Effector memory CD4-positive, alpha-beta T cell (primary cell): ENCODE measurements at regions not wholly inside any gene's neighbourhood (a gene's known extent, or its start where the extent isn't known, plus 50 kb on each side); places are given as distances from the start of the nearest gene placed in this dataset.

Source experiments
- DNase-seq, 3 donors: peaks; one replicate each; pipeline ENCODE4 v3.0.0-alpha.2; 2020
- H3K27ac ChIP-seq: 2 replicates; pipeline ENCODE4 v1.7.0; 2013; ENCODE audit warnings: mild to moderate bottlenecking, low read length, moderate library complexity; ENCODE audit not compliant: insufficient read depth, poor library complexity, severe bottlenecking
- H3K27me3 ChIP-seq: replicated peaks from 2 replicates; pipeline ENCODE4 v1.7.0; 2013; ENCODE audit warnings: mild to moderate bottlenecking, low read length; ENCODE audit not compliant: insufficient read depth, control insufficient read depth, poor library complexity, severe bottlenecking
- H3K36me3 ChIP-seq: 2 replicates; pipeline ENCODE4 v1.7.0; 2013; ENCODE audit warnings: mild to moderate bottlenecking, low read length, moderate library complexity; ENCODE audit not compliant: control insufficient read depth, insufficient read depth
- H3K4me1 ChIP-seq: 2 replicates; pipeline ENCODE4 v1.7.0; 2013; ENCODE audit warnings: low read length, mild to moderate bottlenecking; ENCODE audit not compliant: control insufficient read depth, insufficient read depth, poor library complexity, severe bottlenecking
- H3K4me3 ChIP-seq: 2 replicates; pipeline ENCODE4 v1.7.0; 2013; ENCODE audit warnings: low read length, low read depth, mild to moderate bottlenecking; ENCODE audit not compliant: insufficient read depth, poor library complexity, severe bottlenecking
- H3K9me3 ChIP-seq: 2 replicates; pipeline ENCODE4 v1.7.0; 2013; ENCODE audit warnings: mild to moderate bottlenecking, low read length, moderate library complexity; ENCODE audit not compliant: control insufficient read depth

DNA sequence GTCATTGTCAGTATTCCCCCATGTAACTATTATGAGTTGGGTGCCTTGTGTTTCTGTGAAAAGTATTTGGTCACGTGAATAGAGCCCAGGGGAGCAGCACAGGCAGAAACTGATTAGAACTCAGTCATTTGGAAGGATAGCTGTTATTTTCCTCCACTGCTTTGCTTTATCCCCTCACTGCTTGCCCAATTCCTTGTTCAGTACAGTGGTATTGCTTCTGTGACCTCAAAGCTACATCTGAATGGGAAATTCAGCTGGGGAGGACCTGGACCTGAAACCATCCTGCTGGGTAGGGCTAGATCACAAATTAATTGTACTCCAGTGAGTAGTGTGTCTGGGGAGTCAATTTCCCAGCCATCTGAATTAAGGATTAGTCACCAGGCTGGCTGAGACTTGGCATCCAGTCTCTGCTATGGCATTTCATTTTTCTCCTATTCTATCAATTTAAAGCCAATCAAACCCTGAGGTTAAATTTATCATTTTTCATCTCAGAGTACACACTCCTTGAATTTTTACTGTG, 1231.6 kb upstream of the GYPC start:
- Histone ChIP-seq H3K27ac (no peak overlapping the region), H3K36me3 (no peaks in the 10 kb centered on the region), H3K4me1 (no peaks in the 10 kb centered on the region), H3K27me3 (no peaks in the 10 kb centered on the region), H3K9me3 (no peaks in the 10 kb centered on the region), H3K4me3 (no peak overlapping the region)
- no peak for DNase-seq

- DNase-seq: no peak
- Histone ChIP-seq H3K27ac (no peak overlapping the region), H3K4me3 (no peak overlapping the region), H3K36me3 (no peaks in the 10 kb centered on the region), H3K4me1 (no peaks in the 10 kb centered on the region), H3K27me3 (no peaks in the 10 kb centered on the region), H3K9me3 (no peaks in the 10 kb centered on the region)
Measured at GRCh38 chr2:125427721-125428315, 1228.1 kb upstream of the GYPC start.

DNA sequence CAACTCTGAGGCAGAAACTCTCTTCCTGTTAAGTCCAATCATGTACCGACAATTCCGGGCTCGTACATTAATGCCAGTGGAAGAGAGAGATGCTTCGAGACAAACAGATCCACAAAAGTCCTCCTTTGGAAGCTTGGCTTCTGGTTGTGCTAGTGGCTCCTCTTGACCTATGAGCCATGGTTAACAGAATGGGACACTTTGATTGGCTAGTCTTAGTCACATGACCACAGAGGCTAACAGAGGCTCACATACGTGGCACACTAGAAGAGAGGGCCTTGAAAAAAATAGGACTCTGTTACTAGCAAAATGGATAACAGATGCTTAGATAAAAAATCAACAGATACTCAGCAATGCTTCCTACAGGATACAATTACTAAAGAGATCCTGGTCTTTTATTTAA, 1211.9 kb upstream of the GYPC start:
- Histone ChIP-seq H3K4me3 (no peak overlapping the region), H3K27ac (no peak overlapping the region), H3K9me3 (no peaks in the 10 kb centered on the region), H3K27me3 (no peaks in the 10 kb centered on the region), H3K4me1 (no peaks in the 10 kb centered on the region), H3K36me3 (no peaks in the 10 kb centered on the region)
- DNase-seq: no peak

DNA sequence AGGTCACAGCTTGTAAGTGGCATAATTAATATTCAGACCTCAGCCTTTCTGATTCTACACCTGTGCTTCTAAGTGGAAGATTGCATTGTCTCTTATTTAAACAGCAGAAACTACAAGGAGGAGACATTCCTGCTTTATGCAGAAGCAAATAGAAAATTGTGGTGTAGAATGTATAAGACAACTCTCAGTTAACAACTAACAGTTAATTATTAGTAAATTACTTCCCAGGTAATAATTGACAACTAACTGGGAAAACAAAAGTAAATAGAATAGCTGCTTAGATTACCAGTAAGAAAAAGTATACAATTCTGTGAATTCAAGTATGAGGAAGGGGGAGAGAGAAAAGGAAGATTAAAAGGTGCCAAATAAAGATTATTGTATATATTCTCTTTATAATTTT, 1210.5 kb upstream of the GYPC start:
- no peaks in the 10 kb centered on the region for H3K27me3 ChIP-seq
- H3K27ac ChIP-seq: no peak overlapping the region
- no peak for DNase-seq
- no peaks in the 10 kb centered on the region for H3K36me3 ChIP-seq
- H3K4me3 ChIP-seq: no peak overlapping the region
- H3K4me1 ChIP-seq: no peaks in the 10 kb centered on the region
- H3K9me3 ChIP-seq: no peaks in the 10 kb centered on the region

DNA sequence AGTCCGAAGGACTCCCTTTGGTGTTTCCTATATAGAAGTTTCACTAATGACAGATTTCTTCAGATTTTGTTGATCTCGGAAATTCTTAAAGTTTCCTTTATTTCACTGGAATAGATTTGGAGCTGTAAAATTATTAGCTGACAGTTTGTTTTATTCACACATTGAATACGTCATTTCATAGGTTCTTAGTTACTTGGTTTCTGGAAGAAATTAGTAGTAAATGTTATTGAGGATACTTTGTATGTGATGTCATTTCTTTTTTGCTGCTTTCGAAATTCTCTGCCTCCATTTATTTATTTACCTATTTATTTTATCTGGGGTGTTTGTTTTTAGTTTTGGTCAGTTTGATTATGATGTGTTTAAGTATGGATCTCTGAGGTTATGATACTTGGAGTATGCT, 1205.9 kb upstream of the GYPC start:
- Histone ChIP-seq H3K4me3 (no peak overlapping the region), H3K36me3 (no peaks in the 10 kb centered on the region), H3K27me3 (no peaks in the 10 kb centered on the region), H3K4me1 (no peaks in the 10 kb centered on the region), H3K9me3 (no peaks in the 10 kb centered on the region), H3K27ac (no peak overlapping the region)
- DNase-seq: no peak

GRCh38 chr2:125455110-125455509, 1200.8 kb upstream of the GYPC start:
- no peak for DNase-seq
- no peak overlapping the region for H3K27ac ChIP-seq
- no peak overlapping the region for H3K4me3 ChIP-seq
- no peaks in the 10 kb centered on the region for H3K27me3 ChIP-seq
- H3K4me1 ChIP-seq: no peaks in the 10 kb centered on the region
- H3K9me3 ChIP-seq: no peaks in the 10 kb centered on the region
- no peaks in the 10 kb centered on the region for H3K36me3 ChIP-seq

- Histone ChIP-seq H3K27me3 (no peaks in the 10 kb centered on the region), H3K27ac (no peak overlapping the region), H3K36me3 (no peaks in the 10 kb centered on the region), H3K9me3 (no peaks in the 10 kb centered on the region), H3K4me1 (no peaks in the 10 kb centered on the region), H3K4me3 (no peak overlapping the region)
- no peak for DNase-seq
Measured at GRCh38 chr2:125456693-125457363, 1199.1 kb upstream of the GYPC start.

DNA sequence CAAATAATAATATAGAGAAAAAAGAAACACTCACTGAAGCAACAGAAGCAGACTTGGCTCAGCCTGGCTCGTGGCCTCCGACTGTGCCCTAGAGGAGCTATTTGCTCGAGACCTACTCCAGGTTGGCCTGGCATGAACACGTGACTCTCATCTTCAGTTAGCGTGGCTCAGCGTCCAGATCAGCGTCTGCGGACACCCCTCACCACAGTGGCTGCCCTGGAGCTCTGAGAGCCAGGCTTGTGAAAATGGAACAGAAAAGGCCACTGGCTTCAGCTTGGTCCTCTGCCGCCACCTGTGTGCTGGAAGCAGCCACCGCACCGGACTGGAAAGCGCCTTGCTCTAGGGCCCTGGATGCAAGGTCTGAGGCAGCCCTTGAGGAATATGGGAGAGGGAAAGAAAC, 1184.0 kb upstream of the GYPC start:
- no peaks in the 10 kb centered on the region for H3K36me3 ChIP-seq
- DNase-seq: no peak
- no peaks in the 10 kb centered on the region for H3K9me3 ChIP-seq
- H3K4me3 ChIP-seq: no peak overlapping the region
- no peaks in the 10 kb centered on the region for H3K27me3 ChIP-seq
- no peaks in the 10 kb centered on the region for H3K4me1 ChIP-seq
- H3K27ac ChIP-seq: no peak overlapping the region

DNA sequence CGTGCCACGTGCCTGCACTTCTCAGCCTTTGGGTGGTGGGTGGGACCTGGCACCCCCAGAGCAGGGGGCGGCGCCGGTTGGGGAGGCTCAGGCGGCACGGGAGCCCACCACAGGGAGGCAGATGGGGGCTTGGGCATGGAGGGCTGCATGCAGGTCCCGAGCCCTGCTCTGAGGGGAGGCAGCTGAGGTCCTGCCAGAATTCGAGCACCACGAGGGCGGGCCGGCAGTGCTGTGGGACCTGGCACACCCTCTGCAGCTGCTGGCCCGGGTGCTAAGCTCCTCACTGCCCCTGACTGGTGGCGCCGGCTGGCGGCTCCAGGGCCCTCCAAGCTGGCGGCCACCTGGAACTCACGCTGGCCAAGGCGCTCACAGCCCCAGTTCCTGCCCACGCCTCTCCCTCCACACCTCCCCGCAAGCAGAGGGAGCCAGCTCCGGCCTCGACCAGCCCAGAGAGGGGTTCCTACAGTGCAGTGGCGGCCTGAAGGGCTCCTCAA, 1176.8 kb upstream of the GYPC start:
- no peak for DNase-seq
- Histone ChIP-seq H3K4me3 (no peak overlapping the region), H3K9me3 (no peaks in the 10 kb centered on the region), H3K27me3 (no peaks in the 10 kb centered on the region), H3K27ac (no peak overlapping the region), H3K36me3 (no peaks in the 10 kb centered on the region), H3K4me1 (no peaks in the 10 kb centered on the region)

DNA sequence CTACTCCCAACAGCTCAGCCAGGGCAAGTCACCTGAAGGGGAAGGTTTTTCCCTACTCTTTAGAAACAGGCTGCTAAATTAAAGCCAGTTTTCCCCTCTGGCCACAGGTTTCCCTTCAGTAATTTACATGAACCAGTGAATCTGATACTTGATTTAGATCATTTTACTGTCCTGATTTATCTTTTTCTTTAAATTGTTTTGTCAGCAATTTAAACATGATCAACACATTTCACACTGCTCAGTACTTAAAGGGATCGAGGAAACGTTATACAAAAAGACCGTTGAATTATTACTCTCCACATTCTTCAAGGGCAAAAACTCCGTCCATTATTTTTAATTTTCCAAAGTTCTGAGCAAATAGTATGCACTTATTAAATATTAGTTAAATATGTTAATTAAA, 1165.7 kb upstream of the GYPC start:
- Histone ChIP-seq H3K27ac (no peak overlapping the region), H3K9me3 (no peaks in the 10 kb centered on the region), H3K4me3 (no peak overlapping the region), H3K4me1 (no peaks in the 10 kb centered on the region), H3K36me3 (no peaks in the 10 kb centered on the region), H3K27me3 (no peaks in the 10 kb centered on the region)
- no peak for DNase-seq
